ENCODE measurements at regions not wholly inside any gene's neighbourhood (a gene's known extent, or its start where the extent isn't known, plus 50 kb on each side); places are given as distances from the start of the nearest gene placed in this dataset.

DNA sequence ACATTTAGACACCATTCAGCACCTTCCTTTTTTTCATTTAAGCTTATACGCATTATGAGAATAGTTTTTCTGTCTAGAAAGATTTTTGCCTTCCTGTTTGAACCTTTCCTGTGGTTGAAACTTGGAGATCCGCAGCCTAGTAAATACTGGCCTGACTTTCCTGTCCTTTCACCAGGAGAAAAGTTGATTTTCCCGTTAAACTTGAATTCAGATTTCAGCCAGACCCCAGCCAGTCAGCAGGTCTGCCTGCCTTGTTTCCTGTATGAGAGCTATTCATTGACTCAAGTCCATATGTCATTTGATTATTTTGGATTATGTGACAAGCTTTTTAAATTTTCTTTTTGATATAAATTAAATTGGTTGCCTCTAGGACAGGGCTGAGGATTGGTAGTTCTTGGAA lies 71.5 kb downstream of the EVX1 start:
- Histone ChIP-seq H3K36me3 (ENCODE audit: control insufficient read depth, insufficient read depth, low read length) (no peaks in the 10 kb centered on the region), H3K4me1 (ENCODE audit: control insufficient read depth, insufficient read depth, low read length) (no peaks in the 10 kb centered on the region), H3K27me3 (ENCODE audit: control insufficient read depth, insufficient read depth, low read length, poor library complexity, severe bottlenecking) (no peaks in the 10 kb centered on the region), H3K9me3 (ENCODE audit: control insufficient read depth, low read length) (peaks cover 9% of the 10 kb centered on the region), H3K9ac (ENCODE audit: extremely low read depth, low read length, poor library complexity, severe bottlenecking) (no peak overlapping the region), H3K4me3 (ENCODE audit: low read length) (no peak overlapping the region), H3K27ac (ENCODE audit: low read depth, low read length) (no peak overlapping the region)
- TF ChIP-seq, protein P1, sequence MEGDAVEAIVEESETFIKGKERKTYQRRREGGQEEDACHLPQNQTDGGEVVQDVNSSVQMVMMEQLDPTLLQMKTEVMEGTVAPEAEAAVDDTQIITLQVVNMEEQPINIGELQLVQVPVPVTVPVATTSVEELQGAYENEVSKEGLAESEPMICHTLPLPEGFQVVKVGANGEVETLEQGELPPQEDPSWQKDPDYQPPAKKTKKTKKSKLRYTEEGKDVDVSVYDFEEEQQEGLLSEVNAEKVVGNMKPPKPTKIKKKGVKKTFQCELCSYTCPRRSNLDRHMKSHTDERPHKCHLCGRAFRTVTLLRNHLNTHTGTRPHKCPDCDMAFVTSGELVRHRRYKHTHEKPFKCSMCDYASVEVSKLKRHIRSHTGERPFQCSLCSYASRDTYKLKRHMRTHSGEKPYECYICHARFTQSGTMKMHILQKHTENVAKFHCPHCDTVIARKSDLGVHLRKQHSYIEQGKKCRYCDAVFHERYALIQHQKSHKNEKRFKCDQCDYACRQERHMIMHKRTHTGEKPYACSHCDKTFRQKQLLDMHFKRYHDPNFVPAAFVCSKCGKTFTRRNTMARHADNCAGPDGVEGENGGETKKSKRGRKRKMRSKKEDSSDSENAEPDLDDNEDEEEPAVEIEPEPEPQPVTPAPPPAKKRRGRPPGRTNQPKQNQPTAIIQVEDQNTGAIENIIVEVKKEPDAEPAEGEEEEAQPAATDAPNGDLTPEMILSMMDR (conservative IDR thresholded peaks at IDR 0.05): no peak
- Mint-ChIP-seq H3K27me3 (ENCODE audit: insufficient read depth) (no peaks in the 10 kb centered on the region), H3K4me1 (peaks cover 10% of the 10 kb centered on the region), H3K9me3 (peaks cover 7% of the 10 kb centered on the region), H3K36me3 (ENCODE audit: low read depth) (no peaks in the 10 kb centered on the region), H3K27ac (no peak overlapping the region), H3K4me3 (no peak overlapping the region)
- 88 to 92% methylated on average over 2 to 3 of the region's 3 CpGs for WGBS, 2 experiments (ENCODE audit: insufficient coverage in 1 of 2, insufficient read length in 1 of 2)
- no peak for DNase-seq

DNA sequence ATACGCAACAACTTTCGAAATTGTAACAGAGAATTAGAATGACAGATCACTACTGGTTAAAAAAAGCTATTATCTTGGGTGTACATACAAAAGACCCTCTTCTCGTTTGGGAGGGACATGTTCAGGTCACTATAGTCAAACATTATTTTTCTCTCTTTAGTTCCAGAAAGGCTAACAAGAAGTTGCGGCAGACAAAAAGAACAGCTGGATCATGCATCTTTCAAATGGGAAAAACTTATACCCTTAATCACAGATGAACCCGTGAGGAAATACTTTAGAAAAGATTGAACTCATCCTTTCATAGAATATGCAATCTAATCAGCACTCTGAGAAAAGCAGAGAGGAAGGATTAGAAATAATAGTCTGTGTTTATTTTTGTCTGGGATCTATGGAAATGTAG lies 72.5 kb downstream of the EVX1 start:
- 90 to 97% methylated on average over 4 to 5 of the region's 5 CpGs for WGBS, 2 experiments (ENCODE audit: insufficient coverage in 1 of 2, insufficient read length in 1 of 2)

DNA sequence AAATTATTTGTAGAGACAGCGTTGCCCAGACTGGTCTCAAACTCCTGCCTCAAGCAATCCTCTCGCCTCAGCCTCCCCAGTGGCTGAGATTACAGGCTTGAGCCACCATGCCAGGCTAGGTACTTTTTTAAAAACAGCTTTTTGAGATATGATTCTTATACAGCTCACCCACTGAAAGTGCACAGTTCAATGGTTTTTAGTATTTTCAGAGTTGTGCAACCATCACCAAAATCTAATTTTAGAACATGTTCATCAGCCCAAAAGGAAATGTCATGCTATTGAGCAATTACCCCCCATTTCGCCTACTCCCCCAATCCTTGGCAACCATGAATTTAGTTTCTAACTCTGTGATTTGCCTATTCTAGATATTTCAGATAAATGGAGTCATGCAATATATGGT lies 73.7 kb downstream of the EVX1 start:
- 93 to 96% methylated on average over 2 to 3 of the region's 3 CpGs for WGBS, 2 experiments (ENCODE audit: insufficient coverage in 1 of 2, insufficient read length in 1 of 2)
- no peak overlapping the region for H3K27ac ChIP-seq (ENCODE audit: low read depth, low read length)

More for the DNA sequence above, 72.5 kb downstream of the EVX1 start:
- peaks cover 6% of the 10 kb centered on the region for H3K9me3 Mint-ChIP-seq
- Histone ChIP-seq H3K27me3 (ENCODE audit: control insufficient read depth, insufficient read depth, low read length, poor library complexity, severe bottlenecking) (no peaks in the 10 kb centered on the region), H3K36me3 (ENCODE audit: control insufficient read depth, insufficient read depth, low read length) (no peaks in the 10 kb centered on the region), H3K4me1 (ENCODE audit: control insufficient read depth, insufficient read depth, low read length) (no peaks in the 10 kb centered on the region), H3K9ac (ENCODE audit: extremely low read depth, low read length, poor library complexity, severe bottlenecking) (no peak overlapping the region), H3K9me3 (ENCODE audit: control insufficient read depth, low read length) (peaks cover 13% of the 10 kb centered on the region), H3K4me3 (ENCODE audit: low read length) (no peak overlapping the region), H3K27ac (ENCODE audit: low read depth, low read length) (no peak overlapping the region)
- TF ChIP-seq, protein P1 (conservative IDR thresholded peaks at IDR 0.05): no peak
- H3K36me3 Mint-ChIP-seq (ENCODE audit: low read depth): no peaks in the 10 kb centered on the region
- H3K27ac Mint-ChIP-seq: no peak overlapping the region
- H3K4me3 Mint-ChIP-seq: no peak overlapping the region
- peaks cover 2% of the 10 kb centered on the region for H3K27me3 Mint-ChIP-seq (ENCODE audit: insufficient read depth)
- no peak for DNase-seq
- H3K4me1 Mint-ChIP-seq: peaks cover 10% of the 10 kb centered on the region

More for the DNA sequence above, 73.7 kb downstream of the EVX1 start:
- TF ChIP-seq, protein P1 (conservative IDR thresholded peaks at IDR 0.05): no peak
- Mint-ChIP-seq H3K4me1 (peaks cover 10% of the 10 kb centered on the region), H3K9me3 (peaks cover 4% of the 10 kb centered on the region), H3K27me3 (ENCODE audit: insufficient read depth) (peaks cover 2% of the 10 kb centered on the region), H3K27ac (no peak overlapping the region), H3K4me3 (no peak overlapping the region), H3K36me3 (ENCODE audit: low read depth) (no peaks in the 10 kb centered on the region)
- Histone ChIP-seq H3K4me1 (ENCODE audit: control insufficient read depth, insufficient read depth, low read length) (no peaks in the 10 kb centered on the region), H3K9me3 (ENCODE audit: control insufficient read depth, low read length) (peaks cover 13% of the 10 kb centered on the region), H3K4me3 (ENCODE audit: low read length) (no peak overlapping the region), H3K9ac (ENCODE audit: extremely low read depth, low read length, poor library complexity, severe bottlenecking) (no peak overlapping the region), H3K27me3 (ENCODE audit: control insufficient read depth, insufficient read depth, low read length, poor library complexity, severe bottlenecking) (no peaks in the 10 kb centered on the region), H3K36me3 (ENCODE audit: control insufficient read depth, insufficient read depth, low read length) (no peaks in the 10 kb centered on the region)
- no peak for DNase-seq

All from endodermal cell (in vitro differentiated cells).